MM.1S (cell line): ENCODE measurements at regions not wholly inside any gene's neighbourhood (a gene's known extent, or its start where the extent isn't known, plus 50 kb on each side); places are given as distances from the start of the nearest gene placed in this dataset.

Source experiments
- DNase-seq: peaks from one replicate; pipeline ENCODE4 v3.0.0-alpha.2; 2015
- H2AFZ ChIP-seq: fragments of 300-600 bp; sonication (generic); 2 replicates; pipeline ENCODE4 v1.6.0; 2016; ENCODE audit warnings: antibody characterized with exemption, low read length
- H3F3A ChIP-seq: fragments of 300-600 bp; sonication (generic); 2 replicates; pipeline ENCODE4 v1.6.1; 2016; ENCODE audit warnings: mild to moderate bottlenecking, antibody characterized with exemption, low read length, moderate library complexity, mixed read lengths; ENCODE audit not compliant: insufficient read depth
- H3K27ac ChIP-seq: fragments of 300-600 bp; sonication (generic); 2 replicates; pipeline ENCODE4 v1.5.1; 2016; ENCODE audit warnings: mild to moderate bottlenecking, low read length
- H3K27me3 ChIP-seq: fragments of 300-600 bp; sonication (generic); replicated peaks from 2 replicates; pipeline ENCODE4 v1.6.0; 2016; ENCODE audit warnings: low read length; ENCODE audit not compliant: insufficient read depth
- H3K36me3 ChIP-seq: fragments of 300-600 bp; sonication (generic); replicated peaks from 2 replicates; pipeline ENCODE4 v1.6.1; 2016; ENCODE audit warnings: mild to moderate bottlenecking, low read length, mixed read lengths; ENCODE audit not compliant: insufficient read depth
- H3K4me1 ChIP-seq: fragments of 300-600 bp; sonication (generic); 2 replicates; pipeline ENCODE4 v1.6.1; 2016; ENCODE audit warnings: low read length, mixed read lengths
- H3K4me2 ChIP-seq: fragments of 300-600 bp; sonication (generic); 2 replicates; pipeline ENCODE4 v1.6.0; 2016; ENCODE audit warnings: low read depth, low read length
- H3K4me3 ChIP-seq: fragments of 300-600 bp; sonication (generic); 2 replicates; pipeline ENCODE4 v1.5.1; 2016; ENCODE audit warnings: low read length, mixed read lengths
- H3K79me2 ChIP-seq: fragments of 300-600 bp; sonication (generic); 2 replicates; pipeline ENCODE4 v1.6.1; 2016; ENCODE audit warnings: mixed run types, low read length, mixed read lengths
- H3K9ac ChIP-seq: fragments of 300-600 bp; sonication (generic); 2 replicates; pipeline ENCODE4 v1.6.1; 2016; ENCODE audit warnings: low read length, mixed read lengths
- H3K9me2 ChIP-seq: fragments of 300-600 bp; sonication (generic); replicated peaks from 2 replicates; pipeline ENCODE4 v1.6.1; 2016; ENCODE audit warnings: mild to moderate bottlenecking, low read length, mixed read lengths; ENCODE audit not compliant: insufficient read depth
- H3K9me3 ChIP-seq: fragments of 300-600 bp; sonication (generic); replicated peaks from 2 replicates; pipeline ENCODE4 v1.6.1; 2016; ENCODE audit warnings: mild to moderate bottlenecking, low read length, mixed read lengths; ENCODE audit not compliant: insufficient read depth
- H4K20me1 ChIP-seq: fragments of 300-600 bp; sonication (generic); 2 replicates; pipeline ENCODE4 v1.6.1; 2016; ENCODE audit warnings: mild to moderate bottlenecking, low read length, moderate library complexity, mixed read lengths; ENCODE audit not compliant: insufficient read depth
- EZH2 ChIP-seq: fragments of 300-600 bp; sonication (generic); optimal IDR thresholded peaks from 2 replicates; pipeline ENCODE3; 2017; ENCODE audit warnings: low read depth, mild to moderate bottlenecking, antibody characterized with exemption, low read length, mixed read lengths
- EZH2phosphoT487 ChIP-seq: fragments of 300-600 bp; sonication (generic); IDR thresholded peaks from 2 replicates; pipeline ENCODE4 v1.6.1; 2018; ENCODE audit warnings: antibody characterized with exemption, low read length
- TF ChIP-seq, protein P1 (sequence below): fragments of 300-600 bp; sonication (generic); IDR thresholded peaks from 2 replicates; pipeline ENCODE4 v1.5.1; 2016; ENCODE audit warnings: antibody characterized with exemption, low read length, mixed read lengths

GRCh38 chr7:118938845-118939244, 714.3 kb downstream of the ANKRD7 start:
- Histone ChIP-seq H3K4me3 (no peak overlapping the region), H3K9ac (no peak overlapping the region), H3K9me2 (no peaks in the 10 kb centered on the region), H3K9me3 (no peaks in the 10 kb centered on the region), H3K36me3 (no peaks in the 10 kb centered on the region), H3K4me2 (no peak overlapping the region), H3K4me1 (no peaks in the 10 kb centered on the region), H4K20me1 (no peaks in the 10 kb centered on the region), H2AFZ (no peak overlapping the region), H3K27me3 (no peaks in the 10 kb centered on the region), H3F3A (no peaks in the 10 kb centered on the region), H3K79me2 (no peaks in the 10 kb centered on the region), H3K27ac (no peak overlapping the region)
- DNase-seq = no peak
- TF ChIP-seq EZH2phosphoT487 = no peak
- no peak for TF ChIP-seq EZH2
- TF ChIP-seq, protein P1, sequence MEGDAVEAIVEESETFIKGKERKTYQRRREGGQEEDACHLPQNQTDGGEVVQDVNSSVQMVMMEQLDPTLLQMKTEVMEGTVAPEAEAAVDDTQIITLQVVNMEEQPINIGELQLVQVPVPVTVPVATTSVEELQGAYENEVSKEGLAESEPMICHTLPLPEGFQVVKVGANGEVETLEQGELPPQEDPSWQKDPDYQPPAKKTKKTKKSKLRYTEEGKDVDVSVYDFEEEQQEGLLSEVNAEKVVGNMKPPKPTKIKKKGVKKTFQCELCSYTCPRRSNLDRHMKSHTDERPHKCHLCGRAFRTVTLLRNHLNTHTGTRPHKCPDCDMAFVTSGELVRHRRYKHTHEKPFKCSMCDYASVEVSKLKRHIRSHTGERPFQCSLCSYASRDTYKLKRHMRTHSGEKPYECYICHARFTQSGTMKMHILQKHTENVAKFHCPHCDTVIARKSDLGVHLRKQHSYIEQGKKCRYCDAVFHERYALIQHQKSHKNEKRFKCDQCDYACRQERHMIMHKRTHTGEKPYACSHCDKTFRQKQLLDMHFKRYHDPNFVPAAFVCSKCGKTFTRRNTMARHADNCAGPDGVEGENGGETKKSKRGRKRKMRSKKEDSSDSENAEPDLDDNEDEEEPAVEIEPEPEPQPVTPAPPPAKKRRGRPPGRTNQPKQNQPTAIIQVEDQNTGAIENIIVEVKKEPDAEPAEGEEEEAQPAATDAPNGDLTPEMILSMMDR = no peak

- Histone ChIP-seq H3K27ac (no peak overlapping the region), H3K4me2 (no peak overlapping the region), H3K9me3 (no peaks in the 10 kb centered on the region), H3K9ac (no peak overlapping the region), H4K20me1 (no peaks in the 10 kb centered on the region), H3F3A (no peaks in the 10 kb centered on the region), H2AFZ (no peak overlapping the region), H3K9me2 (no peaks in the 10 kb centered on the region), H3K36me3 (no peaks in the 10 kb centered on the region), H3K4me1 (no peaks in the 10 kb centered on the region), H3K4me3 (no peak overlapping the region), H3K27me3 (no peaks in the 10 kb centered on the region), H3K79me2 (no peaks in the 10 kb centered on the region)
- no peak for DNase-seq
- TF ChIP-seq EZH2phosphoT487 (no peak), EZH2 (no peak)
- TF ChIP-seq, protein P1 = no peak
Measured at GRCh38 chr7:118944271-118944670, 719.8 kb downstream of the ANKRD7 start.

DNA sequence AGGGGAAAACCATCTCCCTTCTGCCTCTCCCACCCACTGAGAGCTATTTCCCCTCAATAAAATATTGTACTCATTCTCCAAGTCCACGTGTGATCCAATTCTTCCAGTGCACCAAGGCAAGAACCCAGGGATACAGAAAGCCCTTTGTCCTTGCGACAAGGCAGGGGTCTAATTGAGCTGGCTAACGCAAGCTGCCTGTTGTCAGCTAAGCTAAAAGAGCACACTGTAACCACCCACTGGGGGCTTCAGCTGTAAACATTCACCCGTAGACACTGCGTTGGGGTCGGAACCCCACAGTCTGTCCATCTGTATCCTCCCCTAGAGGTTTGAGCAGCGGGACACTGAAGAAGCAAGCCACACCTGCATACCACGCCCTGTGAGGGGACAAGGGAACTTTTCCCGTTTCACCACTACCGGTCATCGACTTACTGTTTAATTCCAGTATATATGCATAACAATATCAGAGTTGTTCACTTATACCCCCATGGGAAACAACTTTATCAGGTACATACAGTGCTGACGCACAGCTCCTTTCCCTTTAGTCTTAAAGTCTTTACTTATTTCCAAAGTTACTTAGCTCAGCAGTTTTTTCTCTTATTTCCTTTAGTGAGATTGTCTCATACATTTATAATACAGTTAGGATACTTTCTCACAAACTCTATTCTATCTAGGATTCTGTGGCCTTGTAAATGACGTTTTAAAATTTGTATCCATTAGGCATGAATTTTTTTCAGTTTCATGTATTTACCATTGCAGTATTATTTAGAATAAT, 721.6 kb downstream of the ANKRD7 start:
- no peaks in the 10 kb centered on the region for H4K20me1 ChIP-seq
- no peaks in the 10 kb centered on the region for H3K79me2 ChIP-seq
- no peaks in the 10 kb centered on the region for H3F3A ChIP-seq
- TF ChIP-seq EZH2 (no peak), EZH2phosphoT487 (no peak)
- TF ChIP-seq, protein P1 = no peak
- no peak for DNase-seq
- H3K27me3 ChIP-seq = no peaks in the 10 kb centered on the region
- H3K9me3 ChIP-seq = no peaks in the 10 kb centered on the region
- no peaks in the 10 kb centered on the region for H3K4me1 ChIP-seq
- H3K9ac ChIP-seq = no peak overlapping the region
- no peak overlapping the region for H3K4me3 ChIP-seq
- no peaks in the 10 kb centered on the region for H3K36me3 ChIP-seq
- no peak overlapping the region for H2AFZ ChIP-seq
- H3K9me2 ChIP-seq = no peaks in the 10 kb centered on the region
- H3K27ac ChIP-seq = no peak overlapping the region
- no peak overlapping the region for H3K4me2 ChIP-seq
